SK-N-SH treated with all-trans-retinoic acid at 6 μM for 48 hours (cell line): ENCODE measurements at regions not wholly inside any gene's neighbourhood (a gene's known extent, or its start where the extent isn't known, plus 50 kb on each side); places are given as distances from the start of the nearest gene placed in this dataset.

ENCODE experiments used
- ARNTL ChIP-seq: fragments of 450-650 bp; formaldehyde crosslinking; IDR thresholded peaks from 2 replicates; pipeline ENCODE4 v1.5.0; 2020; ENCODE audit warnings: low read depth, mild to moderate bottlenecking, moderate library complexity, borderline replicate concordance
- CSDC2 ChIP-seq: fragments of 250-450 bp; sonication (Bioruptor Pico); IDR thresholded peaks from 2 replicates; pipeline ENCODE4 v1.5.0; 2020; ENCODE audit warnings: mild to moderate bottlenecking, moderate library complexity
- OSR1 ChIP-seq: fragments of 250-450 bp; sonication (Bioruptor Pico); IDR thresholded peaks from 2 replicates; pipeline ENCODE4 v1.8.0; 2022; ENCODE audit warnings: moderate library complexity, mild to moderate bottlenecking, inconsistent platforms
- RARB ChIP-seq: fragments of 250-450 bp; sonication (Bioruptor Pico); IDR thresholded peaks from 2 replicates; pipeline ENCODE4 v1.8.0; 2021; ENCODE audit warnings: mild to moderate bottlenecking, moderate library complexity
- TCF4 ChIP-seq: fragments of 250-450 bp; sonication (Bioruptor Pico); IDR thresholded peaks from 2 replicates; pipeline ENCODE4 v1.8.0; 2021; ENCODE audit warnings: mild to moderate bottlenecking, moderate library complexity, borderline replicate concordance
- TOX ChIP-seq: fragments of 250-450 bp; sonication (Bioruptor Pico); IDR thresholded peaks from 2 replicates; pipeline ENCODE4 v1.8.0; 2021; ENCODE audit warnings: mild to moderate bottlenecking, moderate library complexity, borderline replicate concordance
- ZC3H10 ChIP-seq: fragments of 250-450 bp; sonication (Bioruptor Pico); IDR thresholded peaks from 2 replicates; pipeline ENCODE4 v1.5.1; 2021; ENCODE audit warnings: mild to moderate bottlenecking, moderate library complexity
- ZFP3 ChIP-seq: fragments of 250-450 bp; sonication (Bioruptor Pico); IDR thresholded peaks from 2 replicates; pipeline ENCODE4 v1.5.0; 2020; ENCODE audit warnings: mild to moderate bottlenecking, moderate library complexity
- ZNF565 ChIP-seq: fragments of 450-650 bp; formaldehyde crosslinking; conservative IDR thresholded peaks from 2 replicates; pipeline ENCODE4 v1.5.0; 2020; ENCODE audit warnings: low read depth, mild to moderate bottlenecking, moderate library complexity
- ZNF8 ChIP-seq: fragments of 450-650 bp; formaldehyde crosslinking; IDR thresholded peaks from 2 replicates; pipeline ENCODE4 v1.5.0; 2020; ENCODE audit warnings: mild to moderate bottlenecking, moderate library complexity
- TF ChIP-seq, protein P1 (sequence below): fragments of 250-450 bp; sonication (Bioruptor Pico); IDR thresholded peaks from 2 replicates; pipeline ENCODE4 v1.8.0; 2020; ENCODE audit warnings: mild to moderate bottlenecking, moderate library complexity, borderline replicate concordance
- TF ChIP-seq, protein P2 (sequence below): fragments of 250-450 bp; sonication (Bioruptor Pico); IDR thresholded peaks from 2 replicates; pipeline ENCODE4 v1.5.1; 2021; ENCODE audit warnings: mild to moderate bottlenecking, moderate library complexity
- TF ChIP-seq, protein P3 (sequence below): fragments of 250-450 bp; sonication (Bioruptor Pico); IDR thresholded peaks from 2 replicates; pipeline ENCODE4 v1.5.1; 2020; ENCODE audit warnings: low read depth, mild to moderate bottlenecking, moderate library complexity

DNA sequence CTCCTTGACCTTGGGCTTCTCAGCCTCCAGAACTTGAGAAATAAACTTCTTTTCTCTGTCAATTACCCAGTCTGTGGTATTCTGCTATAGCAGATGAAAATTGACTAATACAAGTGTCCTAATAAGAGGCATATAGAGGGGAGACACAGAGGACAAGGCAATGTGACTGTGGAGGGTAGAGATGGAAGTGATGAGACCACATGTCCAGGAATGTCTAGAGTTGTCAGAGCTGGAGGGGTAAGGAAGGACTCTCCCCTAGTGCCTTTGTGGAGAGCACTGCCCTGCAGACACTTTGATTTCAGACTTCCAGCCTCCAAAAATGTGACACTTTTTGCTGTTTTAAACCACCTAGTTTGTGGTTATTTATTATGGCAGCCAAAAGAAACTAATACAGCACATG is 74.4 kb downstream of the ACKR3 start:
- TF ChIP-seq, protein P1, sequence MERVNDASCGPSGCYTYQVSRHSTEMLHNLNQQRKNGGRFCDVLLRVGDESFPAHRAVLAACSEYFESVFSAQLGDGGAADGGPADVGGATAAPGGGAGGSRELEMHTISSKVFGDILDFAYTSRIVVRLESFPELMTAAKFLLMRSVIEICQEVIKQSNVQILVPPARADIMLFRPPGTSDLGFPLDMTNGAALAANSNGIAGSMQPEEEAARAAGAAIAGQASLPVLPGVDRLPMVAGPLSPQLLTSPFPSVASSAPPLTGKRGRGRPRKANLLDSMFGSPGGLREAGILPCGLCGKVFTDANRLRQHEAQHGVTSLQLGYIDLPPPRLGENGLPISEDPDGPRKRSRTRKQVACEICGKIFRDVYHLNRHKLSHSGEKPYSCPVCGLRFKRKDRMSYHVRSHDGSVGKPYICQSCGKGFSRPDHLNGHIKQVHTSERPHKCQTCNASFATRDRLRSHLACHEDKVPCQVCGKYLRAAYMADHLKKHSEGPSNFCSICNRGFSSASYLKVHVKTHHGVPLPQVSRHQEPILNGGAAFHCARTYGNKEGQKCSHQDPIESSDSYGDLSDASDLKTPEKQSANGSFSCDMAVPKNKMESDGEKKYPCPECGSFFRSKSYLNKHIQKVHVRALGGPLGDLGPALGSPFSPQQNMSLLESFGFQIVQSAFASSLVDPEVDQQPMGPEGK (CRISPR knock-in tag): no peak
- TF ChIP-seq RARB (CRISPR knock-in tag) (no peak), ZNF8 (CRISPR knock-in tag) (no peak), OSR1 (CRISPR knock-in tag) (no peak), ZNF565 (no peak), TOX (CRISPR knock-in tag) (no peak), CSDC2 (no peak), ARNTL (CRISPR knock-in tag) (no peak), ZFP3 (CRISPR knock-in tag) (no peak), TCF4 (CRISPR knock-in tag) (no peak), ZC3H10 (CRISPR knock-in tag) (no peak)
- TF ChIP-seq, protein P2, sequence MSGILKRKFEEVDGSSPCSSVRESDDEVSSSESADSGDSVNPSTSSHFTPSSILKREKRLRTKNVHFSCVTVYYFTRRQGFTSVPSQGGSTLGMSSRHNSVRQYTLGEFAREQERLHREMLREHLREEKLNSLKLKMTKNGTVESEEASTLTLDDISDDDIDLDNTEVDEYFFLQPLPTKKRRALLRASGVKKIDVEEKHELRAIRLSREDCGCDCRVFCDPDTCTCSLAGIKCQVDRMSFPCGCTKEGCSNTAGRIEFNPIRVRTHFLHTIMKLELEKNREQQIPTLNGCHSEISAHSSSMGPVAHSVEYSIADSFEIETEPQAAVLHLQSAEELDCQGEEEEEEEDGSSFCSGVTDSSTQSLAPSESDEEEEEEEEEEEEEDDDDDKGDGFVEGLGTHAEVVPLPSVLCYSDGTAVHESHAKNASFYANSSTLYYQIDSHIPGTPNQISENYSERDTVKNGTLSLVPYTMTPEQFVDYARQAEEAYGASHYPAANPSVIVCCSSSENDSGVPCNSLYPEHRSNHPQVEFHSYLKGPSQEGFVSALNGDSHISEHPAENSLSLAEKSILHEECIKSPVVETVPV (CRISPR knock-in tag): no peak
- TF ChIP-seq, protein P3, sequence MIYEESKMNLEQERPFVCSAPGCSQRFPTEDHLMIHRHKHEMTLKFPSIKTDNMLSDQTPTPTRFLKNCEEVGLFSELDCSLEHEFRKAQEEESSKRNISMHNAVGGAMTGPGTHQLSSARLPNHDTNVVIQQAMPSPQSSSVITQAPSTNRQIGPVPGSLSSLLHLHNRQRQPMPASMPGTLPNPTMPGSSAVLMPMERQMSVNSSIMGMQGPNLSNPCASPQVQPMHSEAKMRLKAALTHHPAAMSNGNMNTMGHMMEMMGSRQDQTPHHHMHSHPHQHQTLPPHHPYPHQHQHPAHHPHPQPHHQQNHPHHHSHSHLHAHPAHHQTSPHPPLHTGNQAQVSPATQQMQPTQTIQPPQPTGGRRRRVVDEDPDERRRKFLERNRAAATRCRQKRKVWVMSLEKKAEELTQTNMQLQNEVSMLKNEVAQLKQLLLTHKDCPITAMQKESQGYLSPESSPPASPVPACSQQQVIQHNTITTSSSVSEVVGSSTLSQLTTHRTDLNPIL (CRISPR knock-in tag): no peak
